NCI-H2196 treated with DMSO at 0.1 percent for 48 hours (cell line): ENCODE measurements at regions not wholly inside any gene's neighbourhood (a gene's known extent, or its start where the extent isn't known, plus 50 kb on each side); places are given as distances from the start of the nearest gene placed in this dataset.

Experiments used
- DNase-seq: peaks from one replicate; lab custom pipeline; 2025; ENCODE audit not compliant: unreplicated experiment; lab: John Stamatoyannopoulos, UW

GRCh38 chr17:77467521-77467920 lies 326.8 kb downstream of the SEC14L1 start:
- no peak for DNase-seq

DNA sequence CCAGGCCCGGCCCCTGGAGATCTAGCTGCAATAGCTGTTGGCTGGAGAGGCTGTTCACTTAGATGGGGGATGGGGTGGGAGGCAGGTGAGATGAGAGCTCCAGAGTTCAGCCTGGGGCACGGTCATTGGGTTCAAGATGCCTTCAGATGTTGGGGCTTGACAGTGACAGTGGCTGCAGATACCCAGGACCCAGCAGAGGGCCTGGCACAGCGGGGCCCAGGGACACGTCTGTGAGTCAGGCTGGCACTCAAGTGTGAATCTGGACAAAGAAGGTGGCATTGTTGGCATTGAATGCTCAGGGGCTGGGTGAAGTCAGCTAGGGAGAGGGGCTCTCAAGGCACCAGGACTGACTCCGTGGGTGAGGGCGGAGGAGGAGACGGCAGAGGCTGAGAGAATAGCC lies 328.1 kb downstream of the SEC14L1 start:
- no peak for DNase-seq

DNA sequence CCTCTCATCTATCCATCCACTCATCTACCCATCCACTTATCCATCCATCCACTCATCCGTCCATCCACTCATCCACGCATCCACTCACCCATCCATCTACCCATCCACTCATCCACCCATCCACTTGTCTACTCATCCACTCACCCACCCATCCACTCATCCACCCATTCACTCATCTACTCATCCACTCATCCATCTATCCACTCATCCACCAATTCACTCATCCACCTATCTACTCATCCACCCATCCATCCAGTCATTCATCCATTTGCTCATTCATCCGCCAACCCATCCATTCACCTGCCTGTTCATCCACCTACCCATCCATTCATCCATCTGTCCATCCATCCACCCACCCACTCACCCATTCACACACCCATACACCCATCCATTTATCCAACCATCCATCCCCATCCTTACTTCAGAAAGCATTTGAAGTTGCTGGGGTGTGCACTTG lies 329.6 kb downstream of the SEC14L1 start:
- no peak for DNase-seq

DNA sequence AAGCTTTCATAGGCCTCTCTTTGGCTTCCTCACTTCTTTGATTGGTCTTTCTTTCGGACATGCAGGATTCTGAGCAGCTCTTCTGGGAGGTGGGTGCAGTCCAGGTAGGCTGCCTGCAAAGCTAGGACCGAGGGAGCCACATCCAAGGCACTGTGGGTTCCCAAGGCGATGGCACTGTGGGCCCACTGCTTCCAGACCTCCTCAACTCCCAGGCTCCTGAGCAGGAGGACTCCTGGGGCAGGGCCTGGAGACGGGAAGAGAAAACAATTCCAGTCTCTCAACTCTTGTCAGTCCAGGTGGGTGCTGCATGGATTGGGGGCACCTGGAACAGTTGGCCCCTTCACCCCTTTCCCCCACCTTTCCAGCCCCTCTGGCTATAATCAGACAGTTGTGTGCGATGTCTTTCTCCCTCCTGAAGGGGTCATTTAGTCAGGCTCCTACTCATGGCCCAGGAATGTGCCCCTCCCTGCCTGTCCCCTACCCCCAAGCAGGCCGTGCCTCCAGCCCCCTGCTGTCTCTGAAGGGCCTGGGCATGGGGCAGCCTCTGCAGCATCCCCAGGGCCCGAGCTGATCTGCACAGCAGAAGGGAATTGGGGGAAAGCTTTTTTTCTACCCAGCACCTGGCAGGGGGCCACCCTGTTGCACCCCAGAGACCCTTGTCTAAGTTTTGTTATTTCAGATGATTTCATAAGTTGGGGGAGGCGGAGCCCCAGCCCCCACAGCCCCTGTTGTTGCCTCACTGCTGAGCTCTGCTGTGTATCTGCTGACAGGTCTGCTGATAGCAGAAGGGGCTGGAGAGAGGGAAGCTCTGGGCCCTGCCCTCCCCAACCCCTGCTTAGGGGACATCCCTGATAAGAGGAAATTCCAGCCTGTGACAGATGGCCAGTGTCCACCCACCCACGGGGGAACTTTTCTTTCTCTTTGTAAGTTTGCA lies 330.3 kb downstream of the SEC14L1 start:
- DNase-seq, result no peak

- peak; percentile 84 for DNase-seq
These were observed 331.3 kb downstream of the SEC14L1 start for GRCh38 chr17:77471984-77472461.

DNA sequence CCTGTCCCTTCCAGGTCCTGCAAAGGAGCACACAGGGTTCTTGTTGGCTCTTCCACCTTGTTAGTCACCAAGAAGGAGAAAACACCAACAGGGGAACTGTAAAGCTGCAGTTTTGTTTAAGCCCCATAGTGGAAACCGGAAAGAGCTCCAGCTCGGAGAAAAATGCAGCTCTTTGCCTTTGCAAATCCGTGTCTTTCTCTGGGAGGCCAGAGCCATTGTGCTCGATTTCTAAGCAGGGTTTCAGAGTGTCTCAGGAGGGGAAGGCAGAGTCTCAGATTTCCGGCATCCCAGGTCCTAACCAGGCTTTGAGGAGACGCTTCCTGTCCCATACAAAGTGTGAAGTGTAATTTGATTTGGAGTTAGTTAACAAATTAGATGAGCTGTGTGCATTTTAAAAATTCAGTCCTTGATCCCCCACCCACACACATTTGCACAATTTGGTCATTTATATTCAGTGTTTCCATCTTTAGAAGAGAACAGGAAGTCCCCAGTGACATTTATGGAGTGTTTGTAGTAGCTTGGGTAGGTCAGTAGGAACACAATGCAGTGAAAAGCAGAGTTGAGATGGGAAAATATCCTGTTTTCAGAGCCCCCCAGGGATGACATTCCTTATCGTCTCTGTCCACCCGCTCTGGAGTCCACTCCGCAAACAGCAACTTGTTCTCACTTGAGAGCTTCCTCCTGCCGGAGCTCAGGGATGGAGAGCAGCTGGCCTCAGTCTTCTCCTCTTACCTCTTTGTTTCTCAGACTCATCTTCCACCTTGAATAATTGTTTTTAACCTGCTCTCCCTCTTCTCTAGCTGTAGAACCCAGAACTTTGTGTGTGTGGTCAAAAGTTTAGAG lies 331.9 kb downstream of the SEC14L1 start:
- DNase-seq, result peak; percentile 62

- no peak for DNase-seq
These were observed 333.0 kb downstream of the SEC14L1 start for GRCh38 chr17:77473615-77474226.

DNA sequence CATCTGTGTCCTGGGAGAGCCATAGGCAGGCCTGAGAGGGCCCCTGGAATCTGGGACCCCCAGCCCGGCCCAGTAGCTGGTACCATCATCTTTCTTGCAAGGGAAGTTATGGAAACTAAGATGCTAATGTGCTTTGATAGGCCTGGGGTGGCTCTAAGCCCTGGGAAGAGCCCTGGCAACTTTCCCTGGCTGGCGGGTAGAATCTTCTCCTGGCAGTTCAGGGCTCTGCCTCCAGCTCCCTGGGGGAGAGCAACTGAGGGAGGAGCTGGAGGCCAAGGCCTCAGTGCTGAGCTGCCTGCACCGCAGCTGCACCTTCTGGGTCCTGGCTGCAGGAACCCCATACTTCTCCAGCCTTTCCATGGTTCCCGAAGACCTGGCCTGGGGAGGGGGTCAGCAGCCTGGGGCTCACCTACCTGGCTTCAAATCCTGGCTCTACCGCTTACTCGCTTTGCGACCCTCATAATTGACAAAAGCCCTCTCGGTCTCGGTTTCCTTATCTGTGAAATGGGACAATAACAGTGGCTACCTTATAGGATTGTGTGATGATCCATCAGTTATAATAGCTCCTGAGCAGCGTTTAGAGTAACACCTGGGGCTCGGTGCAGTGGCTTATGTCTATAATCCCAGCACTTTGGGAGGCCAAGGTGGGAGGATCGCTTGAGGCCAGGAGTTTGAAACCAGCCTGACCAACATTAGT lies 333.7 kb downstream of the SEC14L1 start:
- DNase-seq, result no peak

DNA sequence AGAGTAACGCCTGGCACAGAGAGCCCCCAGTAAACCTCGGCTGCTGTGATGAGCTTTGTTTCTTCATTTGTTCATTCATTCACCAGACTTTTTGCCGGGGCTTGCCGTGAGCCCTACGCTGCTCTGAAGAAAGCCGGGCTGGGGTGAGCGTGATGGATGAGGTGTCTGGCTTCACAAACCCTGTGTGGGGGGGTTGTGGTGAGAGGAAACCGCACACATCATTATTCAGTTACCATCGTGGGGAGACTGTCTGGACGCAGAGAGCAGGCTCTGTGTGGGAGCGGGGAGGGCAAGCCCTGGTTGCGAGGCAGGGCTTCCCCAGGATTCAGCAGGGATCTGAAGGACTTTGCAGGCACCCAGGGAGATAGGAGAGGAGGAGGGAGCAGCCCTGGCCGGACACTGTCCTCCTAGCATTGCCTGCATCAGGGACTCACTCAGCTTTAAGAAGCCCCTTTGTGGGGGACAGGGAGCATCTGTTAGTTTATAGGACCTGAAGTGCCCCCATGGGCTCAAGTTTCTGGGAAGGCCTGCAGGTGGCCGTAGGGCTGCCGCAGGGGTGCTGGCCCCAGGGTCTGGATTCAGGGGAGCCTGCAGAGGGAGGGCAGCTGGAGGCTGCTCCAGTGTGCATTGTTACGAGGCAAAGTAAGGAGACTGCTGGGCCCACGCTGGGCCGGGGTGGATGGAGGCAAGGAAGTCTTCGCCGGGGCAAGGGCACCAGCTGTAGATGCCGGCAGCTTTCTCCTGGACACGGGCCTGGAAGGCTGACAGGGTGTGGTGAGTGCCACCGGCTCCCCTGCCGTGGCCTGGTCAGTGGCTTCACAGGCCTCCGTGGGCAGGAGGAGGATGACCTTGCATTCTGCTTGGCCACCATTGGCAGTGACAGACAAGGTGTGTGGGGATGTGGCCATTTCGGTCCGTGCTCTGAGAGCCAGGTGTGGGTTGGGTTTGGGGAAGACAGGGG lies 334.5 kb downstream of the SEC14L1 start:
- no peak for DNase-seq

GRCh38 chr17:77476006-77476405 lies 335.2 kb downstream of the SEC14L1 start:
- DNase-seq, result no peak

- DNase-seq, result no peak
These were observed 335.7 kb downstream of the SEC14L1 start for GRCh38 chr17:77476498-77476897.

DNA sequence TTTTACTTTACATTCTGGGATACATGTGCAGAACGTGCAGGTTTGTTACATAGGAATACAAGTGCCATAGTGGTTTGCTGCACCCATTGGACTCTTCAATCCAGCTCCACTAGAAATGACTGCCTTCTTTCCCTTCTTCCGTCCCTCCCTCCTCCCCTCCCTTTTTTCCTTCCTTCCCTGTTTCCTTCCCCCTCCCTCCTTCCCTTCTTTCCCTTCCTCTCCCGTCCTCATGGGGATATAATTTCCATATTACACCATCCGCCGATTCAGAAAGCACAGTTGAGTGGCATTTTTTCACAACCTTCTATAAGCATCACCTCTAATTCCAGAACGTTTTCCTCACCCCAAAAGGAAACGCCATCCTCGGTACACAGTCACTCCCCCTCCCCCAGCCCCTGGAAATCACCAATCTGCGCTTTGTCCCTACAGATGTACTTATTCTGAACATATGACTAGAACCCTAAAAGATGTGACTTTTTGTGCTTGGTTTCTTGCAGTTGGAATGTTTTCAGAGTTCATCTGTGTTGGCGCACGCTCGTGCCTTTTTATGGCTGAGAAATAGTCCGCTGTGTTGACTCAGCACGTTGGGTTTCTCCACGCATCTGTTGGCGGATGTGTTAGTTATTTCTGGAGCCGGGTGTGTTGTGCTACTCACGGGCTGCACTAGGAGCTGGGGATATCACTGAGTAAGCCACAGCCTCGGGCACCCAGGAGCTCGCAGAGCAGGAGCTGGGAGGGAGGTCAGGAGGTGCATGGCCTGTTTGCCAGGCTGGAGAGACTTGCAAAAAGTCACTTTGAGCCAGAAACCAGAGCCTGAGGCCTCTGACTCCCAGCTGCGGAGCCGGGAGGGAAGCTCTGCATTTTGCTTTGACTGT lies 336.4 kb downstream of the SEC14L1 start:
- DNase-seq, result no peak

GRCh38 chr17:77478281-77478680 lies 337.5 kb downstream of the SEC14L1 start:
- DNase-seq, result no peak

DNA sequence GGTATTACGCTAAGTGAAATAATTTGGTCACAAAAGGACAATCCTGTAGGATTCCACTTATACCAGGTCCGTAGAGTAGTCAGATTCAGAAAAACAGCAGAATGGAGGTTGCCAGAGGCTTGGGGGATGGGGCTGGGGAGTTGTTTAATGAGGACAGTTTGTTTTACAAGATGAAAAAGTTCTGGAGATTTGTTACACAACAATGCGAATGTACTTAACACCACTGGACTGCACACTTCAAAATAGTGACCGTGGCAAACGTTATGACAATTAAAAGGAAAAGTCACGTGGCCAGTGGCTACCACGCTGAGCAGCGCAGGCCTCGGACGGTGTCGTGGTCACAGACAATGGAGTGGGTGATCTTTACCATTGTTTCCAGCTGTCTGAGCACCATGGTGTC lies 338.1 kb downstream of the SEC14L1 start:
- no peak for DNase-seq

- DNase-seq, result no peak
These were observed 338.8 kb downstream of the SEC14L1 start for GRCh38 chr17:77479372-77480198.

- no peak for DNase-seq
These were observed 339.4 kb downstream of the SEC14L1 start for GRCh38 chr17:77480199-77480508.

- DNase-seq, result no peak
These were observed 339.9 kb downstream of the SEC14L1 start for GRCh38 chr17:77480509-77481215.
